Kasumi-1 (cell line): ENCODE measurements at regions not wholly inside any gene's neighbourhood (a gene's known extent, or its start where the extent isn't known, plus 50 kb on each side); places are given as distances from the start of the nearest gene placed in this dataset.
"Not testable (repeated sequence)": the region's sequence is repeated elsewhere in the genome, so short reads cannot be mapped to it uniquely, and the experiment has no call there.

Experiments used
- DNase-seq, 2 experiments: peaks; one replicate each; lab custom pipeline; 2025; lab: John Stamatoyannopoulos, UW

DNA sequence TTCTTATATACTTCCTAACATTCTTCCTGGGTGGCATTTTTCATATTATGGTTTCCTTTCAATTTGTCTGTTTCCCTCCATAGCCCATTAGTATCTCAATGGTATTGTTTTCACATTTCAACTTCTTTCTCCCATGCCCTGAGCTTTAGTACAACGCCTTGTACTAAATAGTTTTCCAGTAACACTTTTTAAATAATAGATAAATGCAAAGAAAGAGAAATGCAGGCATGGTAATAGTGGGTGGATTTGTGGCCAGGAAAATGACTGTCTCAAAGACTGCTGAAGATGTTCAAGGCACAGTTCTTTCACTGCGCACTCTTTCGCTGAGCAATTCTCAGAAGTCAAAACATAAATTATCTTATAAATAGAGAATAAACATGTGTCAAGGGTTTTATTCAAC is 145.1 kb downstream of the LCA5 start:
- DNase-seq = no peak

DNA sequence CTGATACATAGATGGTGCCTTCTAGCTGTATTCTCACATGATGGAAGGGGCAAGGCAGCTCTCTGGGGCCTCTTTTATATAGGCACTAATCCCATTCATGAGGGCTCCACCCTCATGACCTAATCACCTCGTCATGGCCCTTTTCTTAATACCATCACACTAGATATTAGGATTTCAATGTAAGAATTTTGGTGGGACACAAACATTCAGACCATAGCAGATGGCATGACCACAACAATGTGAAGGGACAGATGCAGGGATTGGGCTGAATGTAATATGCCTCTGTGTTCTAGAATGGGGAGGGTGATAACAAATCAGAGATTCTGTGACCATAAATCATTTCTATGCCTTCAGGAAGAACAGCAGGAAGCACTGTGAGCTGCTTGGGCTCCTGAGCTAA is 145.8 kb downstream of the LCA5 start:
- no peak for DNase-seq

DNA sequence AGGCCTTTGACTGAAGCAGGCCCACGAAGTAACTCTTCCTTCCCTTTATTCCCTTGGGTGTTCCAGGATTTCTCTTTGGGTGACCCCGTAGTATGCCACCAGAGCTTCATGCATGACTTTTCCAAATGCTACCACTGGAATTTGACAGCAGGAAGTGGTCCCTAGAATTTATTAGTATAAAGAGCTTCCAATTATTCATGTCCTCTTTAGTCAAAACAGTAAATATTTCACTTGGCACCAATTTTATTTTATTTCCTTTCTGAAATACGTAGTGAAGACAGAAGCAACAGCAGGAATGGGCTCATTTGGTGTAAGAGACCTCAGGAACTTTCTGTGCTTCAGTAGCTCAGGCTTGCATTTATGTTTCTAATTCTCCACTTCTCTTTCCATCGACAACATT is 151.3 kb downstream of the LCA5 start:
- no peak for DNase-seq

DNA sequence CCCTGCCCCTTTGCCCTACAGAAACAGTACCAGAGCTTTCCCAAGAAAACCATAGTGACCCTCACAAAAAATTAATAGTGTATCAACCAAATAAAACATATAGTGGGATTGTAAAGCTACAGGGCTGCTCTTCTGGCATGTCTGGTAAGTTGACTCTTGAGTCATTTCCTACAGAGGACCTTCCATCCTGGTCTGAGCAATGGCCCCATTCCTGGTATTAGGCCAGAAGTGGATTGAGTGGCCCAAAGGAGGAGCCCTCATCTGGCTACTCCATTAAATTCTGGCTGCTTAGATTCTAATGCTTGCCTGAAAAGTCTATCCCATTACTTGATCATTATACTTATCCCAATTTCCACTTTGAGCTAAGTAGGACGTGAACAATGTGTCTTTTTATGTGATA is 150.9 kb upstream of the HMGN3 start:
- no peak for DNase-seq

DNA sequence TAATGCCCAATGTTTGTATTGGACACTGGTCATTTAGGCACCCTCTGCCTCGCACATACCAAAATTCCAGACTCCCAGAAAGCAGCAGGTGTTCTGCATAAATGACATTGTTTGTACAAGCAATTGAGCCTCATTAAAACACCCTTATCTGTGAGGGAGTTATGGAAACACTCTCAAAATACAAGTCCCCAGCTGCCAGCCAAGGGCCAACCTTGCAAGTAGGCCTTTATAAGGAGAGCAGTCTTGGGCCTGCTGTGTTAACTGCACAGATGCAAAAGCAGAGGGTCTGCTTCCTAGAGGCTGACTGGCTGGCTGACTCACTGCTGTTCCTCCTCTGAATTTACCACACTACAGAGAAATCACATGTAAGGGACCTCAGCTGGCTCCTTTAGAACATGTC is 150.4 kb upstream of the HMGN3 start:
- DNase-seq = peak in 1 of 2 experiments; percentile 5

DNA sequence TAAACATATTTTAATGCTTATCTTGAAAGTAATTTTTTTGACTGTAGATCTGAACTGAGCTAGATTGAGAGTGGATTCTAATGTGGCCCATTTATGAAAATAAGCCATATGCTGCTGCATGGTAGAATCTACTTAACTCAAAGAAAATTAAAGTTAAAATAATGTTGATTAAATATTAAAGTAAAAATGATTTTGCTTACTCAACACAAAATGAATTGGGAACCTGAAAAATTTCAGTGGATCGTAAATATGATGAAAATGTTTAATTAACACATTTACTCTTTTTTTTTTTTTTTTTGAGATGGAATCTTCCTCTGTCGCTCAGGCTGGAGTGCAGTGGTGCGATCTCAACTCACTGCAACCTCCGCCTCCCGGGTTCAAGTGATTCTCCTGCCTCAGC is 144.5 kb upstream of the HMGN3 start:
- DNase-seq = no peak

DNA sequence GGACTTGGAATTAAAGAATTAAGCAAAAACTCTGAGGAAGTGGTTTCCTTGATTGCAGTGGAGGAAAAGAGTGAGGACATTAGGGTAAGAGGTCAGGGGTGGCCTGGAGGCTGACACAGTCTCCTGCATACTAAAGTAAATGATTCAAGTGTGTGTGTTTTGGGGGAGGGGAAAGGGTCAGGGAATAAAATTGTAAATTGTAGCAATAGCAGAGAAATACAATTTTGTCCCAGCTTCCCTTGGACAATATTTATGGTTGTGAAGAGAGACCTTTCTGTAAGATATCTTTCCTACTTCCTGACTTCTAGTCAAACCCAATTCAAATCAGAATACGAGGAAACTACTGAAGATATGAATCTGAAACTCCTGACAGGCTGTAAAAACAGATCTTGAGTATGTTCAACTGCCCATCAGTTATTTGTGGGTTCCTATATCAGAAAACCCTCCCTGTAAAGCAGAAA is 143.4 kb upstream of the HMGN3 start:
- DNase-seq = no peak

DNA sequence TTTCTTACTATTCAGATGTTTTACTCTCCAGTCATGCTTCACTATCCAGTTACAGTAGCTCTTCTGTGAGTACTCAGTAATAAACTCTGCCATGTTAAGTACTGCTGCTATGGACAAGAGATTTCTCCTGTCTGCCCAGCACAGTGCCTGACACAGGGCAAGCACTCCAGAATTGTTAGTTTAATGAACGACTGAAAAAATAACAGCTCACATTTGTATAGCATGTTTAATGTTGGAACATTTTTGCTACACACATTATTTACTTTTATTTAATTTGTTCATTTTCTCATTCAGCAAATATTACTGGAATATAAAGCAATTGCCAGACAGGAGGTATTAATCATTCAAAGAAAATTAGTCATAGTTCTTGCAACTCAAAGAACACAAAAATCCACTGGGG is 142.6 kb upstream of the HMGN3 start:
- no peak for DNase-seq

DNA sequence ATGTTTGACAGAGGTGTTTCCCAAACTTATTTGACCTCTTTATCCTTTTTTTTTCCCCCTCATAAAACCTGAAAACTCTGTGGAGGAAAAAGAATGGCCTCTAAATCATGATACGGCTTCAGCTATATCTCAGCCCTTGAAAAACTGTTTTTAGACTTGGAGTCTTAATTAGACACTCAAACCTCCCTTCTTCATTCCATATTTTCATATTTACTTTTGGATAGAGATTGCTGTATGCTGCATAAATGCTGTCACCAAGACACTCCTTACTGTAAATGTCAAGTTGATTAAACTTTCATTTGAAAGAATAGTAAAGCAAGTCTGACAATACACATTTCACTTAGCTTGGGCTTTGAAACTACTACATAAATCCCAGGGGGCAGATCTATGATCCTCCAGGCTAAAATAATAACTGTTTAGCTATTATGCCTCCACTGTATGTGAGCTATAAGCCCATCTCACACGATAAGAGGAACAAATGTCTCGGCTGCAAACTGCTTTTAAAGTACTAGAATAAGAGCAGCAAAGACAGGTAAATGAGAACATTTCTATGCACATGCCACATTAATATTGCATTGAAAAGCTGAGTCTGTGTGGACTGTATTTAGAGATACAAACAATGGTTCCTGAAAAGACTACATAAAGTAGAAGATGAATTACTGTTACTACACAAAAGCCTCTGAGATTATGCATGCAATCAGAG is 141.3 kb upstream of the HMGN3 start:
- no peak for DNase-seq

DNA sequence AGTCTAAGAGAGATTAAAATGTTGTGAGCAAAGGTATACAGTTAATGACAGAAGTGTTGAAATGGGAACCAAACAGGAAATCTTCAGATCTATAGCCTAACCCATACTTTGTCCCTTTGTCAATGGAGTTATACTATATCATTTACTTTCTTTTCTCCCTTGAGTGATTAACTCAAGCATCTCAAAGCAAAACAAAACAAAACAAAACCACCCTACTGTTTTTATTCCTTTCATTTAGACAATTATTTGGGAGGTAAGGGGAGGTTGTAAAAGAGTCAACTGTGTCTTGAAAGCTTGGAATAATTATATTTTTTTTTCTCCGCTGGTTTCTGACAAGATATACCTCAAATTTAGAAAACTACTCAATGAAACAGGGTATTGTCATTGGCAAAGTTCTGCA is 139.8 kb upstream of the HMGN3 start:
- no peak for DNase-seq

DNA sequence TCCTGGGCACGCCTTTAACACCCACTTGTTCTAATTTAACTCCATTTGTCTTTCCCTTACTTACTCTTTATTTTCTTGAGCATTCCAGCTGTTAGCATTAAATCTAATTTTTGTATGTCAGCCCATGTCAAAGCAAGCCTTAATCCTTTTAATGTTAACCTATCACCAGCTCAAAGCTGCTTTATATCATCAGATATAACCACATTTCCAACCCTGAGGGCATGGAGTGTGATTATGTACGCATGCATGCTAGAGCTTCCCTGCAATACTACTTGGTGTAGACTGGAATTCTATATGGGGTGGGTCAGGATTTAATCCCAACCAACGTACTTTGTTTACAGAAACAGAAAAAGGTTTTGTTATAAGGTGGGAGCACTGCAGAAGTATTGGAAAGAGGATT is 139.4 kb upstream of the HMGN3 start:
- no peak for DNase-seq

DNA sequence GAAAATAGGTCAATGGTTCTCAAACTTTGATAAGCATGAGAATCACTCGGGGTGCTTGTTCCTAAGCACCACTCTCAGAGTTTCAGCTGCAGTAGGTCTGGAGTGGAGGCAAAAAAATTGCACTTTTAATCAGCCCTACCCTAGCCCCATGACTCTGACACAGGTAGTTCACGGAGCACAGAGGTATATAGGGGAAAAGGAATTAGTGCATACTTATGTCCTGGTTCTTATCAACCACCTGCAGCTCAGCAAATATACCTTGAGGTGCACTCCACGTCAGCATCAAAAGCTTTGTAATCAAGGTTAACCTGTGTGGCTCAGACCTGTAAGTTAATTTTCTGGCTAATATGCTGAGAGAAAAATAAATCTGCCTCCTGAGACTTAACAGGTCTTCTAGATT is 138.8 kb upstream of the HMGN3 start:
- no peak for DNase-seq

DNA sequence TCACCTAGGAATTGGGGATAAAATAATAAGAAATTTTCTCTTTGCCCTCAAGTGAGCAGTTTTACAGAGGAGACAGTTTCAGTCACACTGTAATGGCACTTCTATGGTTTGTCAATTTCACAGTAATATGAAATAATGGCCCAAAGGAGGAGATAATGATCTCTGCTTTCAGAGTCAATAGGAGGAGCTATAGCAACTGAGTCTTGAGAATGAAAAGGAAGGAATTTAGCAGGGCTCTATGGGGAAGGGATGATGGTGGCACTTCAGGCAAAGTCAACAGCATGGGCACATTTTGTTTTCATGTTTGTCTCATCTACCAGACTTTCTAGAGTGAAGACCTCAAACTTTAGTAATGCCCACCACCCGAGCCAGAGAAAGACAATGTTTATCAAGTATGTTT is 138.3 kb upstream of the HMGN3 start:
- DNase-seq = no peak

DNA sequence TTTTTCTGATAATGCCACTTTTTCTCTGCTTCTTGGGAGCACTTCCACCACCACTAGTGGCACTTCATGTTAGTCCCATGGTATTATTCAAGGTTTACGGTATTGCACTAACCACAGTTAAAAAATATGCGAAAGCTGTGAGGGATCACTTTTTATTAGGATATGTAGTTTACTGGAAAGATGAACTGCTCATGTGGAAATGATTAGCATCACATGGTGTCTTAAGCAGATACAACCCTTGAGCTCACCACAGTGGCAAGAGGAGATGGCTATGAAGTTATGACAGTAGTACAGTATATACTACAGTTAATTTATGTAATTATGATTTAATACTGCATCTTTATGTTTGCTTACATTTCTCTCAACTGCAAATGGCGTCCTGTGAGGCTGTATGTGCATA is 134.5 kb upstream of the HMGN3 start:
- DNase-seq = no peak

DNA sequence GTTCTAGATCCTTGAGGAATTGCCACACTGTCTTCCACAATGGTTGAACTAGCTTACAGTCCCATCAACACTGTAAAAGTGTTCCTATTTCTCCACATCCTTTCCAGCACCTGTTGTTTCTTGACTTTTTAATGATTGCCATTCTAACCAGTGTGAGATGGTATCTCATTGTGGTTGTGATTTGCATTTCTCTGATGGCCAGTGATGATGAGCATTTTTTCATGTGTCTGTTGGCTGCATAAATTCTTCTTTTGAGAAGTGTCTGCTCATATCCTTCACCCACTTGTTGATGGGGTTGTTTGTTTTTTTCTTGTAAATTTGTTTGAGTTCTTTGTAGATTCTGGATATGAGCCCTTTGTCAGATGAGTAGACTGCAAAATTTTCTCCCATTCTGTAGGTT is 129.0 kb upstream of the HMGN3 start:
- DNase-seq = not testable (repeated sequence)

DNA sequence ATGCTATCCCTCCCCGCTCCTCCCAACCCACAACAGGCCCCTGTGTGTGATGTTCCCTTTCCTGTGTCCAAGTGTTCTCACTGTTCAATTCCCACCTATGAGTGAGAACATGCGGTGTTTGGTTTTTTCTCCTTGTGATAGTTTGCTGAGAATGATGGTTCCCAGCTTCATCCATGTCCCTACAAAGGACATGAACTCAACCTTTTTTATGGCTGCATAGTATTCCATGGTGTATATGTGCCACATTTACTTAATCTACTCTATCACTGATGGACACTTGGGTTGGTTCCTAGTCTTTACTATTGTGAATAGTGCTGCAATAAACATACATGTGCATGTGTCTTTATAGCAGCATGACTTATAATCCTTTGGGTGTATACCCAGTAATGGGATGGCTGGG is 126.6 kb upstream of the HMGN3 start:
- DNase-seq = not testable (repeated sequence)

DNA sequence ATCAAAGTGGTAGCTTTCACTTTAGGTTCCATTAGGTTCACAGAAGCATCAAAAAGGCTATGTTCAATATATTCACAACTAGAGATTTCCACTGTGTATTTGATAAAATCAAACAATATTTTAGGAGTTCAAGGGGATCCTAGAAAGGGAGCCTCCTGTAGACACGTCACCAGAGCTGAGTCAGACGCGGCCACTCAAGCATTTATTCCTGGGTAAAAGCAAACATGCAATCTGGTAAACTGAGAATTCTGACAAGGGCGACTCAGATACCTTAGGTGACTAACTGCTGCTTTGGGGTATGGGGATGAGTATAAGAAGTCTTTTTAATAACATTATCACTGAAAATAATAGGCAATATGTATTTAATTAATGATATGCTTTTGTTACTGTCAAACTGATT is 118.7 kb upstream of the HMGN3 start:
- DNase-seq = no peak

DNA sequence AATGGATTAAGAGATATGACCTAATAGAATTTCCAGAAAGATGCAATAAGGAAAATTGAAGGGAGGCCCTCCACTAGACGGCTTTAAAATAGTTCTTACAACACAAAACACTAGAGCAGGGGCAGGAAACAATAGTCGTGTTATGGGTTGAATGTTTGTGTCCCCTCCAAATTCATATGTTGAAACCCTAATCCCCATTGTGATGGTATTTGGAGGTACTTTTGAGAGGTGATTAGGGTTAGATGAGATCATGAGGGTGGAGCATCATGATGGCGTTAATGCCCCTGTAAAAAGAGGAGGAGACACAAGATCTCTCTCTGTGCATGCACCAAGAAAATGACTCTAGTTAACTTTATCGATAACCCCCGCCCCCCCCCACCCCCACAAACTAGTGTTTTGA is 104.0 kb upstream of the HMGN3 start:
- no peak for DNase-seq

DNA sequence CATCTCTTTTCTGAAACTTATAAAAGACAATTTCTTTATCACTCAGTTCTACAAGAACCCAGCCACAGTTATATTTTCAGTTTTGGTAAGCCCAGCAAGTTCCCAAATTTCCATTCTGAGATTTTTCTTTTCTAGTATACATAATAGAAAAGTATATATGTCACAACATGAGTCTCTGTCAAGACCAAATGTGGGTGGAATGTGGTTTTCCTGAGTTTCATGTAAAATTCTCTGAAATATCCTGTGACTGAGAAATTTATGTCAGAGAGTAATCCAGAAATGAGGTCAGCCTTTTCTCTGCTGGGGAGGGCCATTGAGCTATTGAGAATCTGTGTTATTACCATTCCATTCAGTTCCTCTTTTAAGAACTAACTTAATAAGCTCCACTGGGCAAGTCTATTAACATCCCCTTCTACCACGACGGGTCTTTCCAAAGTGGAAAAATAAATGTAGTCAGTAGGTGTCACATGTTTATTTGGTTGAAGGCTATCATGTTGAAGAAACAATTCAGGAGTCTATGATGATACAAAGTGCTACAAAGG is 100.7 kb upstream of the HMGN3 start:
- peak; percentile 5 to 26 for DNase-seq

DNA sequence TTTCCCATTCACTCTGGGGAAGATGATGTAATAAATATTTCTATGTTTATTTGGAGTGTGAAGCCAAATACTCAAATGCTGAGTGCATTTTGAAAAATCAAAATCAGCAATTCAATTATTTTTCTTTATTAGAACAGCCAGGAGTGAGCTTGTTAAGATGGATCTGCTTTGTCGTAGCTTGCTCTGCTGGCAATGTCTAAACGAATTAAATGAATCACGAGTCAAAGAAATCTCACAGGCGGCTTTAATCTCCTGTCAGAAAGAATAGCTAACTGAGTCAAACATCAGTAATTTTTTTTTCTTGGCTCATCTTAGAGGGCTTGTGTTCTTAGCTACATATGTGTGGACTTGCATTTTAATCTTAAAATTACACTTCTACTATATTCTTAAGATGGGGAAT is 100.2 kb upstream of the HMGN3 start:
- DNase-seq = no peak

DNA sequence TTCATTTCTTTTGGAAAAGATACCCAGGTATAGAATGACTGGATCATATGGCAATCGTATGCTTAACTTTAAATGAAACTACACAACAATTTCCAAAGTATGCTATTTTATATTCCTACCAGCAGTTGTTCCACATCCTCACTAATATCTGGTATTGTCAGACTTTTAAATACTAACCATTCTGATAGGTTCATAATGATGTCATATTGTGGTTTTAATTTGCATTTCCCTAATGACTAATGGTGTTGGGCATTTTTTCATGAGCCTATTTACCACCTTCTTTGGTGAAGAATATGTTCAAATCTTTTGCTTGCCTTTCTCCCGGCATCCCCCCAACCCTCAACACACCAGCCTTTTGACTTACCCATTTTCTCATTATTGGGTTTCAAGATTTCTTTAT is 96.2 kb upstream of the HMGN3 start:
- DNase-seq = no peak

DNA sequence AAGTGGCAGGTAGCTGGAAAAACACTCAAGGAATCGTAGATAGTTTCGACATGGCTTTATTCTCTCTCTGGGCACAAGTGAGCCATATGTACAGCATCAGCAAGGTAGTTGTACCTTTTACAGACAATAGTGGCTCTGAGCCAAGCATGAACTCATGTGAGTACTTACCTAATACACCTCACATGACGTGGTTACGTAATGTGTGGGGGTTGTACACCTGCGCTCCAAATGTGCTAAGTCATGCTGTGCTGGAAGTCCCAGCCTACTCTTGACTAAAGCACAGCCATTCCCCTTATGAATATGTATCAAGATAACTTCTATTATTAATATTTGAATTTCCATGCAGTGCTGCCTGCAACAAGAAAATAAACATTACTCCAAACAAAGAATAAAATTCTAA is 78.8 kb upstream of the HMGN3 start:
- DNase-seq = no peak

DNA sequence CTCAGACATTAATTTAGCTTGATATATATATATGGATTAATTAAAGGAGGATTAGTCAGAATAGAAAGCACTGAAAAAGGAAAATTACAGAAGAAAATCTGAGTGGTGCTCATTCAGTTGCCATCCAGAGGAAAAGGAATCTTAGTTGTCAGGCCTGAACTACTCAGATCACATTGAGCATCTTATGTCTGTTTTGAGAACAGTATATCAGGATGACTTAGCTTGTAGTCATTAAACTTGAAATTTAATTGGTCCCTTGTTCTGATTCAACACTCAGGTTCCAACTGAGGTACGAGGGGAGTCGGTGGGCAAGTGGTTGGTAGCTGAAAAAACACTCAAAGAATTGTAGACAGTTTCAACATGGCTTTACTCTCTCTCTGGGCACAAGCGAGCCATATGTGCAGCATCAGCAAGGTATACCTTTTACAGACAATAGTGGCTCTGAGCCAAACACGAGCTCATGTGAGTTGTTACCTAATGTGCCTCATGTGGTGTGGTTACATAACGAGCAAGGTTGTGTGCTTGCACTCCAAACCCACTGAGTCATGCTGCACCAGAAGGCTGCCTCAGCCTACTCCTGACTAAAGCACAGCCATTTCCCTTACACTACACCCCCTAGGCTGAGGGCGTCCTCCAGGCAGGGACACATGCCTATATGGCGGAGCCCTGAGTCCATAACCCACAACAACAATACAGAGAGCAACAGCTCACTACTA is 73.0 kb upstream of the HMGN3 start:
- no peak for DNase-seq

DNA sequence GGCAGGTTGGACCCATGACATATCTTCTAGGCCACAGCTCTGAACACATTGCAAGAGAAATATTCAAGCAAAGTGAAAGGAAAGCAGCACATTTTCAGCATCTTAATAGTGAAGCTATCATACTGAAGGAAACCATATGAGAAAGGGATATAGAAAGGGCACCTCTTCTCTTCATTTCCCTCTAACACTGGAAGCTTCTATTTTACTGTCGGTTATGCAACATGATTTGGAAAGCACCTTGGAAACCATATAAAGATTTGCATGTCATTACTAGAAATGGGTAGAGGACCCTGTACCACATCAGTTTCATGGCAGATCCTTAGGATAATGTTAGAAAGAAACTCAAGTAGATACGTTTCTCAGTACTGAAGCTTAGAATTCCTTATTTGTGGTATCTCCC is 70.5 kb upstream of the HMGN3 start:
- no peak for DNase-seq
